Natural killer cell (primary cell): ENCODE measurements at regions not wholly inside any gene's neighbourhood (a gene's known extent, or its start where the extent isn't known, plus 50 kb on each side); places are given as distances from the start of the nearest gene placed in this dataset.

Experiments
- ATAC-seq, 3 donors: fragments of 150-1000 bp in 2 of 3; fragments of 200-7000 bp in 1 of 3; cut with Tn5 transposase; 1 replicate in 1 of 3; 2 replicates in 2 of 3; pipeline ENCODE4 v1.10.0; 2021; ENCODE audit warnings: mild to moderate bottlenecking in 2 of 3, moderate library complexity in 2 of 3
- DNase-seq, 2 donors: peaks; one replicate each; pipeline versions ENCODE4 v3.0.0 to v3.0.0-alpha.2; 2013 to 2021; ENCODE audit warnings: mixed read lengths in 1 of 2
- H3K27ac ChIP-seq: one replicate; pipeline ENCODE4 v1.5.1; 2013; ENCODE audit warnings: mild to moderate bottlenecking, low read length
- H3K27me3 ChIP-seq: one replicate; pipeline ENCODE4 v1.6.1; 2013; ENCODE audit warnings: low read length; ENCODE audit not compliant: control insufficient read depth, insufficient read depth
- H3K36me3 ChIP-seq: one replicate; pipeline ENCODE4 v1.6.1; 2013; ENCODE audit warnings: low read length; ENCODE audit not compliant: control insufficient read depth, insufficient read depth
- H3K4me1 ChIP-seq: one replicate; pipeline ENCODE4 v1.6.1; 2013; ENCODE audit warnings: low read length; ENCODE audit not compliant: control insufficient read depth, insufficient read depth
- H3K4me3 ChIP-seq: one replicate; pipeline ENCODE4 v1.5.1; 2013; ENCODE audit warnings: low read length
- H3K9me3 ChIP-seq: one replicate; pipeline ENCODE4 v1.6.1; 2013; ENCODE audit warnings: low read length; ENCODE audit not compliant: control insufficient read depth, insufficient read depth
- H3K27ac Mint-ChIP-seq, 2 donors: one replicate each; pipeline ENCODE4 v1.8.0; 2022; ENCODE audit warnings: mild to moderate bottlenecking in 2 of 2, mixed read lengths in 2 of 2, moderate library complexity in 1 of 2
- H3K27me3 Mint-ChIP-seq, 2 donors: one replicate each; pipeline ENCODE4 v1.8.0; 2022; ENCODE audit warnings: low read depth in 2 of 2, mixed read lengths in 2 of 2
- H3K36me3 Mint-ChIP-seq: one replicate; pipeline ENCODE4 v1.8.0; 2022; ENCODE audit warnings: mixed read lengths
- H3K4me1 Mint-ChIP-seq, 2 donors: one replicate each; pipeline ENCODE4 v1.8.0; 2022; ENCODE audit warnings: mixed read lengths in 2 of 2
- H3K4me3 Mint-ChIP-seq: one replicate; pipeline ENCODE4 v1.8.0; 2022; ENCODE audit warnings: mild to moderate bottlenecking, moderate library complexity, mixed read lengths
- H3K9me3 Mint-ChIP-seq, 2 donors: one replicate each; pipeline ENCODE4 v1.8.0; 2022; ENCODE audit warnings: mixed read lengths in 2 of 2
- WGBS: methylation state at CpG from one replicate; pipeline ENCODE4 v1.1.7; 2013; ENCODE audit warnings: missing lambda C conversion rate; ENCODE audit not compliant: insufficient coverage; 5-methylcytosine and 5-hydroxymethylcytosine counted together
- intact Hi-C: fragments of 100-400 bp; cut with micrococcal nuclease; formaldehyde crosslinking; loops from one replicate; pipeline ENCODE4 v1.14.2; 2022
- TF ChIP-seq, protein P1 (sequence below): fragments of 200-600 bp; IDR thresholded peaks from one replicate; pipeline ENCODE4 v1.8.0; 2022; ENCODE audit warnings: antibody characterized with exemption

DNA sequence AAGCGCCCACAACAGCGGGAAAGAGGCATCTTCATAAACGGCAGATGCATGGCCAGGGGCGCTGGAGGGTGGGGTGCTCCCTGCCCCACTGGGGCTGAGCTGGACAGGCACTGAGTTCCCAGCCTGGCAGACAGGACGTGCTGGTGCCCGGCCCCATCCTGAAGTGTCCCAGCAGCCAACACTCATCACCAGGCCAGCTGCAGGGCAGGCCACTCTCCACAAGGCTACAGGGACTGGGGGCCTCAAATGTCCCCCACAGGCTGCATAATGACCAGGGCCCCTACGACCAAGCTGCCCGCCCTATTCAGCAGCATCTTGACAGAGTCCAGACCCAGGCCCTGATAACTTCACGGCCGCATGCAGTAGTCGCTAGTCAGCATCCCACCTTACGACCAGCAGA, 124.1 kb upstream of the IQSEC1 start:
- Mint-ChIP-seq H3K36me3 (no peaks in the 10 kb centered on the region), H3K9me3 (no peaks in the 10 kb centered on the region), H3K4me1 (no peaks in the 10 kb centered on the region), H3K4me3 (no peak overlapping the region), H3K27ac (no peak overlapping the region), H3K27me3 (peaks cover 17 to 34% of the 10 kb centered on the region in 2 donors)
- no peak overlapping the region for H3K4me3 ChIP-seq
- DNase-seq (no peak), ATAC-seq (no peak)
- intact Hi-C loops, result no loop called here
- H3K27ac ChIP-seq, result no peak overlapping the region
- no peaks in the 10 kb centered on the region for H3K9me3 ChIP-seq
- TF ChIP-seq, protein P1, sequence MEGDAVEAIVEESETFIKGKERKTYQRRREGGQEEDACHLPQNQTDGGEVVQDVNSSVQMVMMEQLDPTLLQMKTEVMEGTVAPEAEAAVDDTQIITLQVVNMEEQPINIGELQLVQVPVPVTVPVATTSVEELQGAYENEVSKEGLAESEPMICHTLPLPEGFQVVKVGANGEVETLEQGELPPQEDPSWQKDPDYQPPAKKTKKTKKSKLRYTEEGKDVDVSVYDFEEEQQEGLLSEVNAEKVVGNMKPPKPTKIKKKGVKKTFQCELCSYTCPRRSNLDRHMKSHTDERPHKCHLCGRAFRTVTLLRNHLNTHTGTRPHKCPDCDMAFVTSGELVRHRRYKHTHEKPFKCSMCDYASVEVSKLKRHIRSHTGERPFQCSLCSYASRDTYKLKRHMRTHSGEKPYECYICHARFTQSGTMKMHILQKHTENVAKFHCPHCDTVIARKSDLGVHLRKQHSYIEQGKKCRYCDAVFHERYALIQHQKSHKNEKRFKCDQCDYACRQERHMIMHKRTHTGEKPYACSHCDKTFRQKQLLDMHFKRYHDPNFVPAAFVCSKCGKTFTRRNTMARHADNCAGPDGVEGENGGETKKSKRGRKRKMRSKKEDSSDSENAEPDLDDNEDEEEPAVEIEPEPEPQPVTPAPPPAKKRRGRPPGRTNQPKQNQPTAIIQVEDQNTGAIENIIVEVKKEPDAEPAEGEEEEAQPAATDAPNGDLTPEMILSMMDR, result no peak
- WGBS, result 93% methylated on average over 12 of the region's 12 CpGs
- H3K36me3 ChIP-seq, result no peaks in the 10 kb centered on the region
- no peaks in the 10 kb centered on the region for H3K27me3 ChIP-seq
- peaks cover 3% of the 10 kb centered on the region for H3K4me1 ChIP-seq

DNA sequence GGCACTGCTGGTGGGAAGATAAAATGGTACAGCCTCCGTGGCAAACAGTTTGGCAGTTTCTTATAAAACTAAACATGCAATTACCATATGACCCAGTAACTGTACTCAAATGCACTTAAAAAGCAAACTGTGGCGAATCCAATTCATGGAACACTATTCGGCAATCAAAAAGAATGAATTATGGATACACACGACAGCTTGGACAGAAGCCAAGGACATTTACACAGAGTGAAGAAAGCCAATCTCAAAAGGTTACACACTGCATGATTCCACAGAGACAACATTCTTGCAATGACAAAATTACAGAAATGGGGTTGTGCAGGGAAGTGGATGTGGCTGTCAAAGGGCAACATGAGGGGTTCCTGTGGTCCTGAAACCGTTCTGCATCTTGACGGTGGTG, 122.1 kb upstream of the IQSEC1 start:
- Mint-ChIP-seq H3K36me3 (no peaks in the 10 kb centered on the region), H3K9me3 (no peaks in the 10 kb centered on the region), H3K27ac (no peak overlapping the region), H3K4me1 (no peaks in the 10 kb centered on the region), H3K27me3 (peaks cover 16 to 28% of the 10 kb centered on the region in 2 donors), H3K4me3 (no peak overlapping the region)
- H3K27ac ChIP-seq, result no peak overlapping the region
- DNase-seq (no peak), ATAC-seq (no peak)
- TF ChIP-seq, protein P1, result no peak
- no peaks in the 10 kb centered on the region for H3K27me3 ChIP-seq
- no peaks in the 10 kb centered on the region for H3K9me3 ChIP-seq
- H3K4me3 ChIP-seq, result no peak overlapping the region
- intact Hi-C loops, result no loop called here
- H3K36me3 ChIP-seq, result no peaks in the 10 kb centered on the region
- WGBS, result 86% methylated on average over 4 of the region's 6 CpGs
- peaks cover 3% of the 10 kb centered on the region for H3K4me1 ChIP-seq

DNA sequence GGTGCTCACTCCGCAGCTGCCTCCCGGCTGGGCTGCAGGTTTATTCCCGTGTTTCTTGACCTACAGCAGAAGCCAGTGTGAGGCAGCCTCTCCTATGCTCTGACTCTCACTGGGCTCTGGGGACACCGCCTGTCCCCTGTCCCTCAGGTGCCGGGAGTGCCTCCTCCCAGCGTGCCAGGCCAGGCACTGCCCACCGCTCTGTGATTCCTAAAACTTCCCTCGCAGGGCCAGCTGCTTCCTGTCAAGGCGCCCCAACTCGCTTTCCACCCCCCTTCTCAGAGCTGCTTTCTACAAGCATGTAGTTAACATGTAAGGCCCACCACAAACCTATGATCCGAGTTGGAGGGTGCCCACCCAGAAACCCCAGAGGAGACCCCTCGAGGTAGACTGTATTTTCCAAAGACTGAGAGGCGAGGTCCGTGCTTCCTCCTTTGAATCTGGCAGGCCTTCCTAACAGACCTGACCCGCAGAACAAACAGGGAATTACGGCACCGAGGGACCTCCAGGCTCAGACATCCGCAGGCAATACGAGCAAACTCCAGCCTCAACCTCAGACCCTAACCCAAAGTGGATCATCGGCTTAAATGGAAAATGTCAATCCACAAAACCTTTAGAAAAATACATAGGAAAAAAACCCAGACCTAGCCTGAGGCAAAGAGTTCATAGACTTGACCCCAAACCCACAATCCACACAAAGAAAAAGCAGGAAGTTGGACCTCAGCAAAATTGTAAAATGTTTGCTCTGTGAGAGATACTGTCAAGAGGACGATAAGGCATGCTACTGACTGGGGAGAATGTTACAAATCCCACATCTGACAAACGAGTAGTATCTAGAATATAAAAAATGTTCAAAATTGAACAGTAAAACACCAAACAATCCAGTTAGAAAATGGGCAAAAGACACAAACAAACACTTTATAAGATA, 121.3 kb upstream of the IQSEC1 start:
- no peak overlapping the region for H3K4me3 Mint-ChIP-seq
- peaks cover 5% of the 10 kb centered on the region in 2 donors for H3K4me1 Mint-ChIP-seq
- Histone ChIP-seq H3K4me3 (no peak overlapping the region), H3K27me3 (no peaks in the 10 kb centered on the region), H3K36me3 (no peaks in the 10 kb centered on the region), H3K27ac (no peak overlapping the region), H3K9me3 (no peaks in the 10 kb centered on the region), H3K4me1 (peaks cover 10% of the 10 kb centered on the region)
- intact Hi-C loops, result no loop called here
- H3K27me3 Mint-ChIP-seq, result peaks cover 11 to 28% of the 10 kb centered on the region in 2 donors
- TF ChIP-seq, protein P1, result no peak
- no peaks in the 10 kb centered on the region for H3K9me3 Mint-ChIP-seq
- H3K27ac Mint-ChIP-seq, result no peak overlapping the region
- no peaks in the 10 kb centered on the region for H3K36me3 Mint-ChIP-seq
- DNase-seq (no peak), ATAC-seq (no peak)
- WGBS, result 65% methylated on average over 21 of the region's 22 CpGs
